K562 (cell line): ENCODE measurements at regions not wholly inside any gene's neighbourhood (a gene's known extent, or its start where the extent isn't known, plus 50 kb on each side); places are given as distances from the start of the nearest gene placed in this dataset.

Experiments used
- ATAC-seq: fragments of 200-7000 bp; cut with Tn5 transposase; 3 replicates; pipeline ENCODE4 v1.9.1; 2020; ENCODE audit warnings: moderate library complexity
- BruUV-seq: library from RNA; stranded (reverse); fragments of 400-500 nt; replicated peaks from 2 replicates; lab custom pipeline; 2021; lab: Mats Ljungman, UMichigan
- CTCF ChIA-PET: fragments of 300-600 bp; formaldehyde crosslinking; extraction: SDS; loops from one replicate; lab custom pipeline; 2021; ENCODE audit warnings: low intra/inter-chr PET ratio; lab: Yijun Ruan, JAX
- POLR2A ChIA-PET: fragments of 300-600, 350-650 bp; sonication (Branson Sonifier 250); formaldehyde crosslinking; extraction: SDS; loops from one replicate; lab custom pipeline; 2021; ENCODE audit warnings: antibody characterized with exemption, inconsistent platforms; lab: Yijun Ruan, JAX
- DNase-seq, 4 experiments: peaks; one replicate each; pipeline versions ENCODE4 v3.0.0 to v3.0.0-alpha.2; 2011 to 2018; ENCODE audit warnings: low spot score in 3 of 4, mixed read lengths in 3 of 4; ENCODE audit errors: extremely low read depth in 1 of 4
- FAIRE-seq: peaks from 2 replicates; lab custom pipeline; 2011; peaks lifted over from hg19 to GRCh38; lab: Jason Lieb, UNC
- H2AFZ ChIP-seq: 2 replicates; pipeline ENCODE4 v1.6.0; 2011; ENCODE audit warnings: low read depth, low read length, control low read depth, inconsistent platforms
- H3K27ac ChIP-seq: fragments of 200-600 bp; 3 replicates; pipeline ENCODE4 v1.8.0; 2011; ENCODE audit warnings: low read depth, mild to moderate bottlenecking, control low read depth, inconsistent platforms, low read length, moderate library complexity, mixed read lengths; ENCODE audit errors: extremely low read depth
- H3K27me3 ChIP-seq, 2 experiments: fragments of 300-600 bp in 1 of 2; 2 replicates in 1 of 2; 3 replicates in 1 of 2; pipeline versions ENCODE4 v1.6.0 to v1.8.0; 2011; ENCODE audit warnings: inconsistent platforms in 2 of 2, low read length in 2 of 2, mild to moderate bottlenecking in 1 of 2, mixed read lengths in 1 of 2, moderate library complexity in 1 of 2; ENCODE audit not compliant: control insufficient read depth in 2 of 2, insufficient read depth in 2 of 2
- H3K36me3 ChIP-seq: fragments of 300-600 bp; 3 replicates; pipeline ENCODE4 v1.8.0; 2011; ENCODE audit warnings: mild to moderate bottlenecking, low read length, inconsistent platforms; ENCODE audit not compliant: control insufficient read depth, insufficient read depth
- H3K4me1 ChIP-seq, 2 experiments: fragments of 200-600 bp in 1 of 2; replicated peaks in 1 of 2; 2 replicates in 1 of 2; 3 replicates in 1 of 2; pipeline versions ENCODE4 v1.5.1 to v1.8.0; 2011; ENCODE audit warnings: inconsistent platforms in 2 of 2, low read length in 2 of 2, mild to moderate bottlenecking in 1 of 2, mixed read lengths in 1 of 2, moderate library complexity in 1 of 2; ENCODE audit not compliant: control insufficient read depth in 2 of 2, insufficient read depth in 2 of 2
- H3K4me2 ChIP-seq: 2 replicates; pipeline ENCODE4 v1.6.1; 2011; ENCODE audit warnings: low read length, control low read depth, inconsistent platforms, mixed read lengths; ENCODE audit not compliant: insufficient read depth
- H3K4me3 ChIP-seq: fragments of 200-600 bp; sonication (generic), shearing (Covaris generic); 2 replicates; pipeline ENCODE4 v1.5.1; 2016; ENCODE audit warnings: control low read depth, inconsistent platforms
- H3K79me2 ChIP-seq: fragments of 200-600 bp; 3 replicates; pipeline ENCODE4 v1.8.0; 2011; ENCODE audit warnings: low read length, inconsistent platforms; ENCODE audit not compliant: control insufficient read depth, insufficient read depth
- H3K9ac ChIP-seq, 2 experiments: 2 replicates each; pipeline versions ENCODE4 v1.6.0 to v1.6.1; 2011; ENCODE audit warnings: low read depth in 2 of 2, low read length in 2 of 2, control low read depth in 1 of 2, inconsistent platforms in 1 of 2, mild to moderate bottlenecking in 1 of 2, mixed read lengths in 1 of 2; ENCODE audit not compliant: insufficient read depth in 1 of 2
- H3K9me1 ChIP-seq: one replicate; pipeline ENCODE4 v1.6.0; 2011; ENCODE audit warnings: inconsistent platforms, mild to moderate bottlenecking, low read length, moderate library complexity; ENCODE audit not compliant: control insufficient read depth, insufficient read depth
- H3K9me3 ChIP-seq: replicated peaks from 2 replicates; pipeline ENCODE4 v1.5.1; 2011; ENCODE audit warnings: low read depth, low read length, inconsistent platforms; ENCODE audit not compliant: control insufficient read depth, insufficient read depth
- H4K20me1 ChIP-seq: replicated peaks from 2 replicates; pipeline ENCODE4 v1.6.1; 2011; ENCODE audit warnings: low read length, inconsistent platforms, mixed read lengths; ENCODE audit not compliant: control insufficient read depth, insufficient read depth
- BHLHE40 ChIP-seq: IDR thresholded peaks from 2 replicates; pipeline ENCODE4 v1.6.1; 2011; ENCODE audit warnings: low read length, improper control_type of control experiment
- CXXC5 ChIP-seq: fragments of 250-450 bp; sonication (Bioruptor Pico); IDR thresholded peaks from 2 replicates; pipeline ENCODE4 v1.8.0; 2022; ENCODE audit warnings: inconsistent platforms, mild to moderate bottlenecking, moderate library complexity
- MAFF ChIP-seq: IDR thresholded peaks from 2 replicates; pipeline ENCODE4 v1.6.1; 2012; ENCODE audit warnings: low read length, improper control_type of control experiment
- MTF1 ChIP-seq: fragments of 250-450 bp; sonication (Bioruptor Pico); IDR thresholded peaks from 2 replicates; pipeline ENCODE4 v1.9.0; 2021; ENCODE audit warnings: moderate library complexity, mild to moderate bottlenecking, inconsistent platforms, borderline replicate concordance
- PCBP1 ChIP-seq: fragments of 200-400 bp; formaldehyde crosslinking; IDR thresholded peaks from 2 replicates; pipeline ENCODE4 v1.6.1; 2018; ENCODE audit warnings: mild to moderate bottlenecking, low read depth, low read length; ENCODE audit not compliant: poor library complexity, severe bottlenecking
- PHF20 ChIP-seq: fragments of 450-650 bp; IDR thresholded peaks from 2 replicates; pipeline ENCODE4 v1.6.1; 2018; ENCODE audit not compliant: partially characterized antibody
- PHF21A ChIP-seq: fragments of 450-650 bp; IDR thresholded peaks from 2 replicates; pipeline ENCODE4 v1.6.1; 2017; ENCODE audit warnings: low read depth, borderline replicate concordance
- POLR2B ChIP-seq: fragments of 450-650 bp; IDR thresholded peaks from 2 replicates; pipeline ENCODE4 v1.6.1; 2018; ENCODE audit warnings: low read depth; ENCODE audit not compliant: partially characterized antibody
- POLR3A ChIP-seq: IDR thresholded peaks from 2 replicates; pipeline ENCODE4 v1.6.1; 2011; ENCODE audit warnings: borderline replicate concordance, mild to moderate bottlenecking, moderate library complexity; ENCODE audit not compliant: insufficient read length, insufficient read depth; ENCODE audit errors: extremely low read depth
- SMARCB1 ChIP-seq: IDR thresholded peaks from 2 replicates; pipeline ENCODE4 v1.6.1; 2011; ENCODE audit warnings: improper control_type of control experiment, low read depth; ENCODE audit not compliant: insufficient read length
- TAF7 ChIP-seq: fragments of 450-650 bp; IDR thresholded peaks from 2 replicates; pipeline ENCODE4 v1.6.1; 2016; ENCODE audit warnings: missing genetic modification characterization, missing compliant biosample characterization
- ZNF384 ChIP-seq: IDR thresholded peaks from 2 replicates; pipeline ENCODE4 v1.6.1; 2012; ENCODE audit warnings: low read depth, low read length, improper control_type of control experiment
- WGBS: fragments of 100-300 bp; shearing (Covaris generic); methylation state at CpG from one replicate; pipeline ENCODE4 v1.1.6; 2016; ENCODE audit warnings: low coverage, mixed read lengths; ENCODE audit not compliant: insufficient coverage; ENCODE audit errors: missing lambda C conversion rate; 5-methylcytosine and 5-hydroxymethylcytosine counted together
- in situ Hi-C: fragments of 300-500 bp; cut with MboI; formaldehyde crosslinking; loops from 4 replicates; pipeline ENCODE4 v1.15.0; 2018; ENCODE audit warnings: inconsistent platforms, mixed read lengths
- intact Hi-C: fragments of 100-400 bp; cut with micrococcal nuclease; formaldehyde crosslinking; loops from 2 replicates; pipeline ENCODE4 v1.14.2; 2022
- TF ChIP-seq, protein P1 (sequence below): fragments of 450-650 bp; conservative IDR thresholded peaks from 2 replicates; pipeline ENCODE4 v1.6.1; 2016; ENCODE audit warnings: missing genetic modification characterization, low read depth, mild to moderate bottlenecking, control low read depth, missing compliant biosample characterization
- TF ChIP-seq, protein P2 (sequence below): IDR thresholded peaks from 2 replicates; pipeline ENCODE4 v1.6.1; 2014; ENCODE audit warnings: antibody characterized with exemption
- TF ChIP-seq, protein P3 (sequence below): fragments of 450-650 bp; formaldehyde crosslinking; IDR thresholded peaks from 2 replicates; pipeline ENCODE4 v1.4.0; 2020; ENCODE audit warnings: mild to moderate bottlenecking, moderate library complexity
- TF ChIP-seq, protein P4 (sequence below), 2 experiments: fragments of 450-650 bp; conservative IDR thresholded peaks; 2 replicates each; pipeline ENCODE4 v1.6.1; 2017; ENCODE audit warnings: mild to moderate bottlenecking in 2 of 2, moderate library complexity in 2 of 2

DNA sequence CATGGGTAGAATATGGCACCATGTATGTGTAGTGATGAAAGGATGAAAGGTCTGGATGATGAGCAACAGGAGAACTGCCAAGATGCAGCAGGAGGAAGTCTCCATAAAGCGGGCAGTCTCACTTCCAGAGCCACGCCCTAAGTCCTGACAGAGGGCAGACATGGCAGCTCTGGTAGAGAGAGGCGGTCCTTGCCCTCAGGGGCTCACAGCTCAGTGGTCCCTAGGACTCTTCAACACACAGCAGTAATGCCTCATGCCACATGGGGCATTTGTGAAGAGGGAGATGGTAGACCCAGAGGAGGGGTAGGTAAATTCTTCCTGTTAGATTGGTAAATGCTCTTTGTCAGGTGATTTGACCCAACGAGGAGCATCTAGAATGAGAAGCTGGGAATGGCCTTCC, 1088.4 kb downstream of the BCL11B start:
- ChIA-PET POLR2A (no interaction called here), CTCF (no interaction called here)
- in situ Hi-C loops: no loop called here
- no peaks in the 10 kb centered on the region for H3K36me3 ChIP-seq
- no peaks in the 10 kb centered on the region for H4K20me1 ChIP-seq
- H3K4me2 ChIP-seq: no peak overlapping the region
- H3K9me1 ChIP-seq: no peaks in the 10 kb centered on the region
- no peak for DNase-seq
- H3K27ac ChIP-seq: no peak overlapping the region
- no peak overlapping the region for H2AFZ ChIP-seq
- TF ChIP-seq PCBP1 (no peak), TAF7 (tag) (no peak), PHF21A (no peak), MTF1 (CRISPR knock-in tag) (no peak), POLR3A (no peak), MAFF (no peak), PHF20 (no peak), ZNF384 (no peak), BHLHE40 (no peak), POLR2B (no peak), SMARCB1 (no peak), CXXC5 (CRISPR knock-in tag) (no peak)
- TF ChIP-seq, protein P1, sequence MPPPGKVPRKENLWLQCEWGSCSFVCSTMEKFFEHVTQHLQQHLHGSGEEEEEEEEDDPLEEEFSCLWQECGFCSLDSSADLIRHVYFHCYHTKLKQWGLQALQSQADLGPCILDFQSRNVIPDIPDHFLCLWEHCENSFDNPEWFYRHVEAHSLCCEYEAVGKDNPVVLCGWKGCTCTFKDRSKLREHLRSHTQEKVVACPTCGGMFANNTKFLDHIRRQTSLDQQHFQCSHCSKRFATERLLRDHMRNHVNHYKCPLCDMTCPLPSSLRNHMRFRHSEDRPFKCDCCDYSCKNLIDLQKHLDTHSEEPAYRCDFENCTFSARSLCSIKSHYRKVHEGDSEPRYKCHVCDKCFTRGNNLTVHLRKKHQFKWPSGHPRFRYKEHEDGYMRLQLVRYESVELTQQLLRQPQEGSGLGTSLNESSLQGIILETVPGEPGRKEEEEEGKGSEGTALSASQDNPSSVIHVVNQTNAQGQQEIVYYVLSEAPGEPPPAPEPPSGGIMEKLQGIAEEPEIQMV: no peak
- TF ChIP-seq, protein P2, sequence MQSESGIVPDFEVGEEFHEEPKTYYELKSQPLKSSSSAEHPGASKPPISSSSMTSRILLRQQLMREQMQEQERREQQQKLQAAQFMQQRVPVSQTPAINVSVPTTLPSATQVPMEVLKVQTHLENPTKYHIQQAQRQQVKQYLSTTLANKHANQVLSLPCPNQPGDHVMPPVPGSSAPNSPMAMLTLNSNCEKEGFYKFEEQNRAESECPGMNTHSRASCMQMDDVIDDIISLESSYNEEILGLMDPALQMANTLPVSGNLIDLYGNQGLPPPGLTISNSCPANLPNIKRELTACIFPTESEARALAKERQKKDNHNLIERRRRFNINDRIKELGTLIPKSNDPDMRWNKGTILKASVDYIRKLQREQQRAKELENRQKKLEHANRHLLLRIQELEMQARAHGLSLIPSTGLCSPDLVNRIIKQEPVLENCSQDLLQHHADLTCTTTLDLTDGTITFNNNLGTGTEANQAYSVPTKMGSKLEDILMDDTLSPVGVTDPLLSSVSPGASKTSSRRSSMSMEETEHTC: no peak
- TF ChIP-seq, protein P3, sequence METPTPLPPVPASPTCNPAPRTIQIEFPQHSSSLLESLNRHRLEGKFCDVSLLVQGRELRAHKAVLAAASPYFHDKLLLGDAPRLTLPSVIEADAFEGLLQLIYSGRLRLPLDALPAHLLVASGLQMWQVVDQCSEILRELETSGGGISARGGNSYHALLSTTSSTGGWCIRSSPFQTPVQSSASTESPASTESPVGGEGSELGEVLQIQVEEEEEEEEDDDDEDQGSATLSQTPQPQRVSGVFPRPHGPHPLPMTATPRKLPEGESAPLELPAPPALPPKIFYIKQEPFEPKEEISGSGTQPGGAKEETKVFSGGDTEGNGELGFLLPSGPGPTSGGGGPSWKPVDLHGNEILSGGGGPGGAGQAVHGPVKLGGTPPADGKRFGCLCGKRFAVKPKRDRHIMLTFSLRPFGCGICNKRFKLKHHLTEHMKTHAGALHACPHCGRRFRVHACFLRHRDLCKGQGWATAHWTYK: no peak
- TF ChIP-seq, protein P4, sequence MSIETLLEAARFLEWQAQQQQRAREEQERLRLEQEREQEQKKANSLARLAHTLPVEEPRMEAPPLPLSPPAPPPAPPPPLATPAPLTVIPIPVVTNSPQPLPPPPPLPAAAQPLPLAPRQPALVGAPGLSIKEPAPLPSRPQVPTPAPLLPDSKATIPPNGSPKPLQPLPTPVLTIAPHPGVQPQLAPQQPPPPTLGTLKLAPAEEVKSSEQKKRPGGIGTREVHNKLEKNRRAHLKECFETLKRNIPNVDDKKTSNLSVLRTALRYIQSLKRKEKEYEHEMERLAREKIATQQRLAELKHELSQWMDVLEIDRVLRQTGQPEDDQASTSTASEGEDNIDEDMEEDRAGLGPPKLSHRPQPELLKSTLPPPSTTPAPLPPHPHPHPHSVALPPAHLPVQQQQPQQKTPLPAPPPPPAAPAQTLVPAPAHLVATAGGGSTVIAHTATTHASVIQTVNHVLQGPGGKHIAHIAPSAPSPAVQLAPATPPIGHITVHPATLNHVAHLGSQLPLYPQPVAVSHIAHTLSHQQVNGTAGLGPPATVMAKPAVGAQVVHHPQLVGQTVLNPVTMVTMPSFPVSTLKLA (conservative IDR thresholded peaks at IDR 0.05): no peak
- TF ChIP-seq, all 486 proteins: peak for 0
- no peak overlapping the region for H3K4me3 ChIP-seq
- no peaks in the 10 kb centered on the region for H3K9me3 ChIP-seq
- intact Hi-C loops: no loop called here
- no peaks in the 10 kb centered on the region for H3K4me1 ChIP-seq
- H3K79me2 ChIP-seq: no peaks in the 10 kb centered on the region
- no peak overlapping the region for H3K9ac ChIP-seq
- ATAC-seq (no peak), FAIRE-seq (no peak)
- 0% methylated on average over 4 of the region's 4 CpGs for WGBS
- BruUV-seq: no TSS peak
- H3K27me3 ChIP-seq: no peaks in the 10 kb centered on the region
